ENCODE measurements at regions not wholly inside any gene's neighbourhood (a gene's known extent, or its start where the extent isn't known, plus 50 kb on each side); places are given as distances from the start of the nearest gene placed in this dataset.

DNA sequence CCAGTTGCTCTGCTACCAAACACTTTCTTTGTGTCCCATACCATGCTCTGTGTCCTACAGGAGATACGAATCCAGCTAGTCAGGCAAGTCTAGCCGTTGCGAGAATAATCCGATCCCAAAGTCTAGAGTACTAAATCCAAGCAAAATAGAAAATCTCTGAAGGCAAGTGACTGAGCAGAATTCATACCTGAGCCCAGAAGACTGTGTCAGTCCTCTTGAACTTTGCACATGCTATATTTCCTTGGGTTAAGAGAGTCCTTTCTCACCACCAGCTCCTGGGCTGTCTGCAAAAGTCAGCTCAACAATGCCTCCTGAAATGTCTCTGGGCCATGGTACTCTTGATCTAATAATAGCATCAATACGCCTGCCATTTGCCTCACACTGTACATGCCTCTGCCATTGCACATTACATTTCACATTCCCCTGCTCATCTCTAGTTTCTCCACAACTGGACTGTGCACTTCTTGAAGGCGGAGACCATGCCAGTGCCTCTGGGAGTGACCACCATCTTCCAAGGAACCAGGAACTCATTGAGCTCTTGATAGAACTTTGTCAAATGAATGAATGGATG is 265.8 kb upstream of the ID2 start:
- no peak overlapping the region for H3K27ac ChIP-seq (ENCODE audit: low read depth in 2 of 2, low read length in 2 of 2)
- H3K36me3 ChIP-seq (ENCODE audit: control insufficient read depth in 2 of 2, insufficient read depth in 2 of 2, low read length in 2 of 2) = no peaks in the 10 kb centered on the region
- H3K9me3 ChIP-seq (ENCODE audit: control insufficient read depth in 2 of 2, low read length in 2 of 2) = no peaks in the 10 kb centered on the region

DNA sequence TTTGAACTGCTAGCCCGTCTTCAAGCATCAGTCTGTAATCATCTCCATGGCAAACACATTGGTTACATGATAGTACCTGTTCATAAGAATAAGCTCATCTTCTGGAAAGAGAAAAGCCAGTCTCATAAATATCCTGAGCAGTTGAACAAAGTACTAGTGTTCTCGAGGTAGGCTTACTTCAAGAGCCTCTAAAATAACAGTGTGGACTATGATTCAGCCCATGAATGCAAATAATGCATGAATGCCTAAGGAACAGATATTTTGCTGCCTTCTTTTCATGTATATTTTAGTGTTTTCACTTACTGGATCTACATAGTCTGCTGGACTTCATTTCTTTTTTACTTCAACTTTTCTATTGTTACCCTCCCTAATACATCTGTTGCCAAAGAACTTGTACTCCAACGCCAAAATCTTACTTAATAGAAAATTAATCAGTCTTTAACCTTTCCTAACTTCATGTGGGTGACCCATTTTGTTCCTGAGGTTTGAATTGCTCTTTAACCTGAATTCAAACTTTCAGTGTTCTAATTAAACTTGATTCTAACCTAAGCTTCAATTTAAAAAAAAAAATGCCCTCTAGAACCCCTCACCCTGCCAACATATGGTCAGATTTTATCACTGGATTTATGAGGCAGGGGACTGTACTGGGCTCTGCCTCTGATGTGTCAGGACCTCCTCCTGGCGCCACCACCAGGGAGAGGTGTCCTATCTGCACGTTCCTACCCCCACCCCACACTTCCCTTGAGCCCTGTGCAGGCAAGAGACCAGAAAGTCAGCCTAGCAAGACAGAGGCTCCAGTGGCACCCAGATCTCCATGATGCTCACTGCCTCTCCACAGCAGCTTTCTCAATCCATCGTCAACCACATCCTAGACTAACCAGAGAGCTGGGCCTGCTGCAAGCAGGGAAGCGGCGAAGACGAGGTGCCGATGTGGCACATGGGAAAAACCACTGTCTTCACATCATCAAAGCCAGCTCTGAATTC is 264.7 kb upstream of the ID2 start:
- H3K4me3 ChIP-seq (ENCODE audit: low read length in 2 of 2) = no peak overlapping the region
- no peaks in the 10 kb centered on the region for H3K36me3 ChIP-seq (ENCODE audit: control insufficient read depth in 2 of 2, insufficient read depth in 2 of 2, low read length in 2 of 2)
- H3K9me3 ChIP-seq (ENCODE audit: control insufficient read depth in 2 of 2, low read length in 2 of 2) = no peaks in the 10 kb centered on the region
- no peaks in the 10 kb centered on the region for H3K27me3 ChIP-seq (ENCODE audit: control insufficient read depth in 2 of 2, insufficient read depth in 2 of 2, low read length in 2 of 2)
- no peak overlapping the region for H3K9ac ChIP-seq (ENCODE audit: low read depth in 1 of 2, low read length in 2 of 2)
- H3K4me1 ChIP-seq (ENCODE audit: control insufficient read depth in 2 of 2, insufficient read depth in 2 of 2, low read length in 2 of 2) = peaks cover 9 to 15% of the 10 kb centered on the region in 2 donors
- no peak overlapping the region for H3K27ac ChIP-seq (ENCODE audit: low read depth in 2 of 2, low read length in 2 of 2)

More for the DNA sequence above, 265.8 kb upstream of the ID2 start:
- H3K4me3 ChIP-seq (ENCODE audit: low read length in 2 of 2) = no peak overlapping the region
- peaks cover 15 to 22% of the 10 kb centered on the region in 2 donors for H3K4me1 ChIP-seq (ENCODE audit: control insufficient read depth in 2 of 2, insufficient read depth in 2 of 2, low read length in 2 of 2)
- H3K27me3 ChIP-seq (ENCODE audit: control insufficient read depth in 2 of 2, insufficient read depth in 2 of 2, low read length in 2 of 2) = no peaks in the 10 kb centered on the region
- no peak overlapping the region for H3K9ac ChIP-seq (ENCODE audit: low read depth in 1 of 2, low read length in 2 of 2)

DNA sequence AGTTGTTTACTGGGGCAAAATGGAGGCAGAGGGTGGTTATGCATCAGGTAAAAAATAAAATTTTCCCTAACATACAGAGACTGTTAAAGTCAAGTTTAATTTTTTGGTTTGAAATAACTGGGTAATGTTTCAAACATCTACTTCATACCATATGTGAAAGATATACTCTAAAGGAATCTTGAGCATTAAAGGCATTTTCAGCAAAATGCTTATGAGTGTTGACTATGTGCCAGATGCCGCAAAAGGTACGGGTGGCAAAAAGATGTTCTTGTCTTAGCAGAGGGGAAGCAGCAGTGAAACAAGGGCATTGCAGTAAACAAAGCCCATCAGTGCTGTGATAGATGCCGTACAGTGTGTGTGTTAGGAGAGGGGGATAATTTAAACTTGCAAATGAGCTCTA is 263.1 kb upstream of the ID2 start:
- Histone ChIP-seq H3K4me1 (ENCODE audit: control insufficient read depth in 2 of 2, insufficient read depth in 2 of 2, low read length in 2 of 2) (no peaks in the 10 kb centered on the region), H3K36me3 (ENCODE audit: control insufficient read depth in 2 of 2, insufficient read depth in 2 of 2, low read length in 2 of 2) (no peaks in the 10 kb centered on the region), H3K27ac (ENCODE audit: low read depth in 2 of 2, low read length in 2 of 2) (no peak overlapping the region), H3K4me3 (ENCODE audit: low read length in 2 of 2) (no peak overlapping the region), H3K9me3 (ENCODE audit: control insufficient read depth in 2 of 2, low read length in 2 of 2) (no peaks in the 10 kb centered on the region), H3K9ac (ENCODE audit: low read depth in 1 of 2, low read length in 2 of 2) (no peak overlapping the region), H3K27me3 (ENCODE audit: control insufficient read depth in 2 of 2, insufficient read depth in 2 of 2, low read length in 2 of 2) (no peaks in the 10 kb centered on the region)

DNA sequence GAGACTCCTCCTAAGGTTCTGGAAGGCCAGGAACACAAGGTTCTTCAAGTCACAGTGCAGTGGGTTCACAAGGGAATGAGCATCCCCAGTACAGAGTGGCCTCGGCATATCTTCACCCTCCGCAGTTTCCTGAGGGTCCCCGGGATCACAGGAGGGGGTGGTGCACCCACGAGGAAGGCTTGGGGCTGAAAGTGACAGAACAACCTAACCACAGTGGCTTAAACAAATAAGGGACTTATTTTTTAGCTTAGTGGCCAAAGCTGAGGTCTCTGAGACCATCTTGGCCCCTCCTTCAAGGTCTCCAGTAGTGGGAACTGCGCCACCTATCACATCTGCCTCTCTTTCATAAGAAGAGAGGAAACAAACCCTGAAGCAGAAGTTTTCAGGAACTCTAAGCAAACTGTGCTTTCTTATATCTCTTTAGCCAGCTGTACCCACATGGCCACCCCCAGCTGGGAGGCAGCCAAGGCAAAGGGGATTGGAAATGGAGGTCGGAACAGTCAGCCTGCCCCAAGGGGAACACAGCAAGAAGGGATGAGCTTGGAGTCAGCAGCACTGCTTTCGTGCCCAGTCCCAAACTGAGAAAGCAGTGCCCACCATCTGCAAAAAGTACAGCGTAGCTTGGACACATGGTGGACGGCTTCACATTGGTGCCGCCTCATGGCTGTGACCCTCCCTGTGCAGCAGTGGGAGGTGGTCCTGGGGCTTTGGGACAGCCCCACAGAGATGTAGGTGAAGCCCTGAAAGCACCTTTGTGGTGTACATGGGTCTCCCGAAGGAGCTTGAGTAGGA is 260.0 kb upstream of the ID2 start:
- H3K27ac ChIP-seq (ENCODE audit: low read depth in 2 of 2, low read length in 2 of 2) = no peak overlapping the region
- no peaks in the 10 kb centered on the region for H3K4me1 ChIP-seq (ENCODE audit: control insufficient read depth in 2 of 2, insufficient read depth in 2 of 2, low read length in 2 of 2)
- no peak overlapping the region for H3K9ac ChIP-seq (ENCODE audit: low read depth in 1 of 2, low read length in 2 of 2)
- no peak overlapping the region for H3K4me3 ChIP-seq (ENCODE audit: low read length in 2 of 2)
- no peaks in the 10 kb centered on the region for H3K27me3 ChIP-seq (ENCODE audit: control insufficient read depth in 2 of 2, insufficient read depth in 2 of 2, low read length in 2 of 2)
- no peaks in the 10 kb centered on the region for H3K9me3 ChIP-seq (ENCODE audit: control insufficient read depth in 2 of 2, low read length in 2 of 2)
- H3K36me3 ChIP-seq (ENCODE audit: control insufficient read depth in 2 of 2, insufficient read depth in 2 of 2, low read length in 2 of 2) = no peaks in the 10 kb centered on the region

DNA sequence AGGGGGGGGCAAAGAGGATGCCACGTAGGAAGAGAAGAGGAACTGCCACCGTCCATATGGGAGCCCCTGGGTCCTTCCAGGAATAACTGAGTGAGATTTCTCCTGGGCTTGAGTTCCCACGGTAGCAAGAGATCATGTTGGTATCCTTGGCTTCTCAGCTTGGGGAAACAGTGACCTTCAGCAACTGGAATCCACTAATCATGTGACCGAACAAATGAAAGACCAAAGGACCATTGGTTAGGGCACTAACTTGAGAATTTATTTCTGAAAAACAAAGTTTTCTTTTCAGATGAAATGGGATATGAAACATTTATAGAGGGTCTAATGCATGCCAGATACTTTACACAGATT is 259.4 kb upstream of the ID2 start:
- H3K27me3 ChIP-seq (ENCODE audit: control insufficient read depth in 2 of 2, insufficient read depth in 2 of 2, low read length in 2 of 2) = no peaks in the 10 kb centered on the region
- H3K4me3 ChIP-seq (ENCODE audit: low read length in 2 of 2) = no peak overlapping the region
- no peaks in the 10 kb centered on the region for H3K36me3 ChIP-seq (ENCODE audit: control insufficient read depth in 2 of 2, insufficient read depth in 2 of 2, low read length in 2 of 2)
- no peak overlapping the region for H3K9ac ChIP-seq (ENCODE audit: low read depth in 1 of 2, low read length in 2 of 2)
- H3K27ac ChIP-seq (ENCODE audit: low read depth in 2 of 2, low read length in 2 of 2) = no peak overlapping the region
- no peaks in the 10 kb centered on the region for H3K4me1 ChIP-seq (ENCODE audit: control insufficient read depth in 2 of 2, insufficient read depth in 2 of 2, low read length in 2 of 2)
- no peaks in the 10 kb centered on the region for H3K9me3 ChIP-seq (ENCODE audit: control insufficient read depth in 2 of 2, low read length in 2 of 2)

DNA sequence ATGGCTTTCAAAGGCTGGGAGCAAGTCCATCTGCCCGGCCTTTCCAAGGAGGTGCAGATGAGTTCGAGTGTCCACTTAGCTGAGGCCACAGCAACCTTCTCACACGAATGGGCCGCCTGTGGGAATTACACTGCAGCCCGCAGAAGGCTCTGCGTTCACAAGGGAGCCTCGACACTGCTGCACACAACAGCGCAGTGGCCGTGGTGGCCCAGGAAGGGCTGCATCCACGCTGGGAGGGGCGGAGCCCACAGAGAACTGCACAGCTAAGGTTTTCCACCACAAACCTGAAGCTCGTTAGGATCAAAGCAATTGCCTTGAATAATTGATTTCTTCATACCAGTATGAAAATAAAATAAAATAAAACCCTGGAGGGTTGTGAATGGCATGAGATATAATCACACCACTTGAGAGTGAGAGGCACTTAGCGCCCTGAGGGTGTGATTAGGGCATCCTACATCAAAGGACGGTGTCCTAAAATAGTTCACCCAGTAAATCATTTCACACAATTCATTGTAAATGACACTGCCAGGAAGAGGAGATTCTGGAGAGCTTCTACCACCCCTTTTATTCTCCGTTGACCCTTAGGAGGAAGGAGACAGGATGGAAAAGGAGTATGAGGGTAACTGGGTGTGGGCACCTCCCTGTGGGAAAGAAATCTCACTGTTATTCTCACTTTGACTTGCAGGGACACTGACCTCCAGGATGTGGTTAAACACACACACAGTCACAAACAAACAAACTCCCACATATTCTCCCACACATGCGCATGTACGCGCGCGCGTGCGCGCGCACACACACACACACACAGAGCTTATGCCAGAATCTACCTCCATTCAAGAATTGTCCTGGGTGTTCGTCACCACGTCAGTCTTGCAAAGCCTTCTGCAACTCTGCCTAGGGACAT is 256.6 kb upstream of the ID2 start:
- Histone ChIP-seq H3K27ac (ENCODE audit: low read depth in 2 of 2, low read length in 2 of 2) (no peak overlapping the region), H3K27me3 (ENCODE audit: control insufficient read depth in 2 of 2, insufficient read depth in 2 of 2, low read length in 2 of 2) (no peaks in the 10 kb centered on the region), H3K36me3 (ENCODE audit: control insufficient read depth in 2 of 2, insufficient read depth in 2 of 2, low read length in 2 of 2) (no peaks in the 10 kb centered on the region), H3K9ac (ENCODE audit: low read depth in 1 of 2, low read length in 2 of 2) (no peak overlapping the region), H3K4me3 (ENCODE audit: low read length in 2 of 2) (no peak overlapping the region), H3K9me3 (ENCODE audit: control insufficient read depth in 2 of 2, low read length in 2 of 2) (no peaks in the 10 kb centered on the region), H3K4me1 (ENCODE audit: control insufficient read depth in 2 of 2, insufficient read depth in 2 of 2, low read length in 2 of 2) (no peaks in the 10 kb centered on the region)

DNA sequence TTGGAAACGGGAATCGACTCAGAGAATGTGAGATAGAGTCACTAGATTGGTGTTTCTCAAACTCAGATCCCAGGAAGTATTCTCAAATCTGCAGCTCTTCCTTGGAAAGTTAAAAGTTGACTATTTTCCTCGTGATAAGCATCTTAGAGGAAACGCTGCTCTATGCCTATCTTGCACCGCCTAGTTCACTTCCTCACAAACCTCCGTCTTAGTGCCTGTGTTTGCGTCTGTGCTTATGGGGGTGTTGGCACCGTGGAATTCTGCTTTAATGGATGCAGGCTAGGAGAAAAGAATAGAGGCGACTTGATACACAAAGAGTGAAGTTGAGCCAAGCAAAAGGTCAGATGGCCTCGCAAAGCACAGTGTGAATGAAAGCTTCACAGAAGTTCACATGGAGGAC is 255.3 kb upstream of the ID2 start:
- Histone ChIP-seq H3K27ac (ENCODE audit: low read depth in 2 of 2, low read length in 2 of 2) (no peak overlapping the region), H3K4me3 (ENCODE audit: low read length in 2 of 2) (no peak overlapping the region), H3K9ac (ENCODE audit: low read depth in 1 of 2, low read length in 2 of 2) (no peak overlapping the region), H3K36me3 (ENCODE audit: control insufficient read depth in 2 of 2, insufficient read depth in 2 of 2, low read length in 2 of 2) (no peaks in the 10 kb centered on the region), H3K27me3 (ENCODE audit: control insufficient read depth in 2 of 2, insufficient read depth in 2 of 2, low read length in 2 of 2) (no peaks in the 10 kb centered on the region), H3K4me1 (ENCODE audit: control insufficient read depth in 2 of 2, insufficient read depth in 2 of 2, low read length in 2 of 2) (no peaks in the 10 kb centered on the region), H3K9me3 (ENCODE audit: control insufficient read depth in 2 of 2, low read length in 2 of 2) (no peaks in the 10 kb centered on the region)

DNA sequence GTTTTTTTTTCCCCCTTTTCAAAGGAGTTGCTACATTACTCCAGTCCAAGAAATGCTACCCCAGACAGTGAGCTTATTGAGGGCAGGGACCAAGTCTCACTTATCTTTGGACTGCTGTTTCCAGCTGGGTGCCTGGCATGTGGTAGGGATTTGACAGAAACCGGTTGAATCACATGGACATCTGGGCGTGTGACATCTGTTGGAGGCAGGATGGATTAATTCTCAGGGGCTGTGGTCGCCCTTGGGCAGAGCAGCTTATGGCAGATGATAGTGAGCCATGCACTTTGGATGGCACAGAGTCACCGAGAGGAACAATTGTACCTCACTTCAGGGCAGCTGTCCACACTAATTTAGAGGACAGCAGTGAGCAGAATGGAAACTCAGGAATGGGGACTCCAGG is 254.6 kb upstream of the ID2 start:
- Histone ChIP-seq H3K9ac (ENCODE audit: low read depth in 1 of 2, low read length in 2 of 2) (no peak overlapping the region), H3K36me3 (ENCODE audit: control insufficient read depth in 2 of 2, insufficient read depth in 2 of 2, low read length in 2 of 2) (no peaks in the 10 kb centered on the region), H3K9me3 (ENCODE audit: control insufficient read depth in 2 of 2, low read length in 2 of 2) (no peaks in the 10 kb centered on the region), H3K27ac (ENCODE audit: low read depth in 2 of 2, low read length in 2 of 2) (no peak overlapping the region), H3K27me3 (ENCODE audit: control insufficient read depth in 2 of 2, insufficient read depth in 2 of 2, low read length in 2 of 2) (no peaks in the 10 kb centered on the region), H3K4me1 (ENCODE audit: control insufficient read depth in 2 of 2, insufficient read depth in 2 of 2, low read length in 2 of 2) (no peaks in the 10 kb centered on the region), H3K4me3 (ENCODE audit: low read length in 2 of 2) (no peak overlapping the region)

DNA sequence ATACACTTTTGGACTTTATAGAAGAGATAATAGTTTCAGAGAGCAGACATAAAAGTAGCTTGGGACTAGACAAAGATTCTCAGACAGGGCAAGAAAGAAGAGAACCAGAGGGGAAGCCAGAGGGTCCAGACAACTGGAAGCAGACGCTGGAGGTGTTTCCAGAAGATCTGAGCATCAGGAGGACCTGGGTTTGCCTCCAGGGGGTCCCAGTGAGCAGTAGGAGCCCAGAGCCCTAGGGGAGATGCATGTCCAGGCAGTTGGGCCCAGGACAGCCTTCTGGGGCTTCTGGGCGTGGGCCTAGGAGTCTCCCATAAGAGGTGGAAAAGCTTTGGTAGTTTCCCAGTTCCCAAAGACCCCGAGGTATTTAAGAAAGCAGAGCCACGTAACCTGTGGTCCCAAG is 251.2 kb upstream of the ID2 start:
- H3K4me3 ChIP-seq (ENCODE audit: low read length in 2 of 2) = no peak overlapping the region
- no peak overlapping the region for H3K9ac ChIP-seq (ENCODE audit: low read depth in 1 of 2, low read length in 2 of 2)
- no peaks in the 10 kb centered on the region for H3K36me3 ChIP-seq (ENCODE audit: control insufficient read depth in 2 of 2, insufficient read depth in 2 of 2, low read length in 2 of 2)
- no peaks in the 10 kb centered on the region for H3K4me1 ChIP-seq (ENCODE audit: control insufficient read depth in 2 of 2, insufficient read depth in 2 of 2, low read length in 2 of 2)
- no peaks in the 10 kb centered on the region for H3K9me3 ChIP-seq (ENCODE audit: control insufficient read depth in 2 of 2, low read length in 2 of 2)
- no peak overlapping the region for H3K27ac ChIP-seq (ENCODE audit: low read depth in 2 of 2, low read length in 2 of 2)
- no peaks in the 10 kb centered on the region for H3K27me3 ChIP-seq (ENCODE audit: control insufficient read depth in 2 of 2, insufficient read depth in 2 of 2, low read length in 2 of 2)
